CD14-positive monocyte (primary cell): ENCODE measurements at regions not wholly inside any gene's neighbourhood (a gene's known extent, or its start where the extent isn't known, plus 50 kb on each side); places are given as distances from the start of the nearest gene placed in this dataset.

Experiments used
- DNase-seq, 3 donors: peaks; one replicate each; pipeline ENCODE4 v3.0.0-alpha.2; 2011 to 2022
- H2AFZ ChIP-seq: 2 replicates; pipeline ENCODE4 v1.6.0; 2012; ENCODE audit warnings: mild to moderate bottlenecking, low read depth, low read length, inconsistent platforms; ENCODE audit not compliant: insufficient read depth, poor library complexity, severe bottlenecking
- H3K27ac ChIP-seq, 2 donors: 1 replicate in 1 of 2; 2 replicates in 1 of 2; pipeline ENCODE4 v1.5.1; 2012 to 2013; ENCODE audit warnings: low read length in 2 of 2, control low read depth in 1 of 2, inconsistent platforms in 1 of 2, low read depth in 1 of 2, mild to moderate bottlenecking in 1 of 2
- H3K27me3 ChIP-seq, 2 donors: one replicate each; pipeline versions ENCODE4 v1.6.0 to v1.6.1; 2011 to 2013; ENCODE audit warnings: low read length in 2 of 2; ENCODE audit not compliant: control insufficient read depth in 2 of 2, insufficient read depth in 2 of 2
- H3K36me3 ChIP-seq, 2 donors: replicated peaks in 1 of 2; 1 replicate in 1 of 2; 2 replicates in 1 of 2; pipeline versions ENCODE4 v1.5.1 to v1.6.1; 2012 to 2013; ENCODE audit warnings: low read length in 2 of 2, control low read depth in 1 of 2, inconsistent platforms in 1 of 2, mild to moderate bottlenecking in 1 of 2; ENCODE audit not compliant: insufficient read depth in 2 of 2, control insufficient read depth in 1 of 2
- H3K4me1 ChIP-seq, 2 donors: 1 replicate in 1 of 2; 2 replicates in 1 of 2; pipeline versions ENCODE4 v1.5.1 to v1.6.1; 2012 to 2013; ENCODE audit warnings: low read length in 2 of 2, control low read depth in 1 of 2, inconsistent platforms in 1 of 2, mild to moderate bottlenecking in 1 of 2, moderate library complexity in 1 of 2; ENCODE audit not compliant: insufficient read depth in 2 of 2, control insufficient read depth in 1 of 2
- H3K4me2 ChIP-seq: replicated peaks from 2 replicates; pipeline ENCODE3; 2012; ENCODE audit warnings: low read length, moderate library complexity, mild to moderate bottlenecking; ENCODE audit not compliant: poor library complexity, severe bottlenecking; ENCODE audit errors: extremely low read depth
- H3K4me3 ChIP-seq, 3 experiments: fragments of 200-600 bp in 1 of 3; sonication (generic) in 1 of 3; replicated peaks in 1 of 3; 1 replicate in 2 of 3; 2 replicates in 1 of 3; pipeline ENCODE4 v1.5.1; 2011 to 2013; ENCODE audit warnings: low read length in 3 of 3, mild to moderate bottlenecking in 3 of 3, control low read depth in 2 of 3, low read depth in 2 of 3, inconsistent platforms in 1 of 3, moderate library complexity in 1 of 3
- H3K79me2 ChIP-seq: 2 replicates; pipeline ENCODE4 v1.6.0; 2012; ENCODE audit warnings: mild to moderate bottlenecking, control low read depth, inconsistent platforms, low read length, moderate library complexity; ENCODE audit not compliant: insufficient read depth
- H3K9ac ChIP-seq: 2 replicates; pipeline ENCODE4 v1.6.0; 2017; ENCODE audit warnings: low read length, mild to moderate bottlenecking; ENCODE audit not compliant: insufficient read depth, poor library complexity, severe bottlenecking
- H3K9me3 ChIP-seq, 2 donors: replicated peaks in 1 of 2; 1 replicate in 1 of 2; 2 replicates in 1 of 2; pipeline versions ENCODE4 v1.5.1 to v1.6.1; 2012 to 2013; ENCODE audit warnings: low read length in 2 of 2, control low read depth in 1 of 2; ENCODE audit not compliant: control insufficient read depth in 1 of 2, insufficient read depth in 1 of 2
- H4K20me1 ChIP-seq: 2 replicates; pipeline ENCODE4 v1.6.0; 2012; ENCODE audit warnings: mild to moderate bottlenecking, low read length, control low read depth, moderate library complexity; ENCODE audit not compliant: insufficient read depth
- H3K27ac Mint-ChIP-seq, 7 donors: one replicate each; pipeline ENCODE4 v1.8.0; 2020; ENCODE audit warnings: mild to moderate bottlenecking in 7 of 7, mixed read lengths in 7 of 7, moderate library complexity in 6 of 7, inconsistent platforms in 2 of 7
- H3K27me3 Mint-ChIP-seq, 3 donors: one replicate each; pipeline ENCODE4 v1.8.0; 2021 to 2022; ENCODE audit warnings: low read depth in 3 of 3, mild to moderate bottlenecking in 3 of 3, mixed read lengths in 3 of 3, moderate library complexity in 3 of 3, inconsistent platforms in 1 of 3
- H3K36me3 Mint-ChIP-seq, 2 donors: one replicate each; pipeline ENCODE4 v1.8.0; 2020; ENCODE audit warnings: mixed read lengths in 2 of 2, inconsistent platforms in 1 of 2, mild to moderate bottlenecking in 1 of 2
- H3K4me1 Mint-ChIP-seq: one replicate; pipeline ENCODE4 v1.8.0; 2020; ENCODE audit warnings: mild to moderate bottlenecking, mixed read lengths
- H3K4me3 Mint-ChIP-seq, 2 donors: one replicate each; pipeline ENCODE4 v1.8.0; 2020; ENCODE audit warnings: mild to moderate bottlenecking in 2 of 2, mixed read lengths in 2 of 2, moderate library complexity in 1 of 2
- H3K9me3 Mint-ChIP-seq, 7 donors: one replicate each; pipeline ENCODE4 v1.8.0; 2020 to 2022; ENCODE audit warnings: mixed read lengths in 7 of 7, mild to moderate bottlenecking in 6 of 7, moderate library complexity in 6 of 7, inconsistent platforms in 2 of 7
- CTCF ChIP-seq: fragments of 200-600 bp; IDR thresholded peaks from one replicate; pipeline ENCODE4 v1.8.0; 2022; ENCODE audit warnings: antibody characterized with exemption, mild to moderate bottlenecking
- WGBS: methylation state at CpG from one replicate; pipeline ENCODE4 v1.1.5; 2013; ENCODE audit warnings: missing lambda C conversion rate; ENCODE audit not compliant: insufficient coverage; 5-methylcytosine and 5-hydroxymethylcytosine counted together
- intact Hi-C, 2 donors: fragments of 100-400 bp; cut with micrococcal nuclease; formaldehyde crosslinking; loops; one replicate each; pipeline versions ENCODE4 v1.15.0 to v1.15.1; 2023

- intact Hi-C loops, result no loop called here
- no peaks in the 10 kb centered on the region for H3K79me2 ChIP-seq
- no peak for TF ChIP-seq CTCF
- H2AFZ ChIP-seq, result no peak overlapping the region
- H3K9me3 ChIP-seq, result no peaks in the 10 kb centered on the region
- no peaks in the 10 kb centered on the region for H3K27me3 Mint-ChIP-seq
- peaks cover 0 to 4% (median 2%) of the 10 kb centered on the region in 7 donors for H3K9me3 Mint-ChIP-seq
- H3K4me1 Mint-ChIP-seq, result no peaks in the 10 kb centered on the region
- 94% methylated on average over 3 of the region's 6 CpGs for WGBS
- no peak overlapping the region for H3K4me3 ChIP-seq
- no peak overlapping the region for H3K27ac ChIP-seq
- H3K36me3 Mint-ChIP-seq, result no peaks in the 10 kb centered on the region
- no peaks in the 10 kb centered on the region for H3K4me1 ChIP-seq
- H3K27me3 ChIP-seq, result no peaks in the 10 kb centered on the region
- H4K20me1 ChIP-seq, result no peaks in the 10 kb centered on the region
- no peak overlapping the region for H3K9ac ChIP-seq
- H3K4me2 ChIP-seq, result no peak overlapping the region
- H3K27ac Mint-ChIP-seq, result no peak overlapping the region
- DNase-seq, result no peak
- H3K4me3 Mint-ChIP-seq, result no peak overlapping the region
- no peaks in the 10 kb centered on the region for H3K36me3 ChIP-seq
Observed at GRCh38 chr18:41262688-41263087, 692.3 kb upstream of the PIK3C3 start.

DNA sequence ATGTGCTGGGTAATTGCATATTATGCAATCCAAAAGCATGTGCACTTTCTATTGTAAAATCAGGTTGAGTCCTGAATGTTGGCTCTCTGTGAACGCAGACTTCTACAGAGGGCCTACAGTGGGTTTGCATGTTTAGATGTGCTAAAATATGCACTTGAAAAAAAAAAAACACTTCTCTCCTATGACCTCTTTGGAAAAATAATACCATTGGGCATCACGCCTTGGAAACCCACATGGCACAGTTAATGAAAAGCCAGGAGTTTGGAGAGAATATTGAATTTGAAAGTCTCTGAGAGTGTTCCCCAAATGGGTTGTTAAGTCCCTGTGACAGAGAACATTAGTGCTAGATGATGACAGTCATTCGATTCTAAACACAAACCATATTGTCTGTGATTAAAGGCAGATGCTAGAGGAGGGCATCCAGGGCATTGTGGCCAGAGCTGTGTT, 710.4 kb upstream of the PIK3C3 start:
- Histone ChIP-seq H3K9ac (no peak overlapping the region), H3K9me3 (peaks cover 0 to 4% of the 10 kb centered on the region in 2 donors), H3K27ac (no peak overlapping the region), H3K4me2 (no peak overlapping the region), H2AFZ (no peak overlapping the region), H3K4me3 (no peak overlapping the region), H3K27me3 (no peaks in the 10 kb centered on the region), H4K20me1 (no peaks in the 10 kb centered on the region), H3K4me1 (no peaks in the 10 kb centered on the region), H3K36me3 (no peaks in the 10 kb centered on the region), H3K79me2 (no peaks in the 10 kb centered on the region)
- no peak for TF ChIP-seq CTCF
- no peak overlapping the region for H3K4me3 Mint-ChIP-seq
- no peaks in the 10 kb centered on the region for H3K27me3 Mint-ChIP-seq
- H3K27ac Mint-ChIP-seq, result no peak overlapping the region
- H3K4me1 Mint-ChIP-seq, result no peaks in the 10 kb centered on the region
- no peaks in the 10 kb centered on the region for H3K36me3 Mint-ChIP-seq
- intact Hi-C loops, result no loop called here
- 100% methylated on average over 1 of the region's 3 CpGs for WGBS
- DNase-seq, result no peak
- H3K9me3 Mint-ChIP-seq, result peaks cover 0 to 6% (median 3%) of the 10 kb centered on the region in 7 donors
